Neural crest cell (in vitro differentiated cells): ENCODE measurements at regions not wholly inside any gene's neighbourhood (a gene's known extent, or its start where the extent isn't known, plus 50 kb on each side); places are given as distances from the start of the nearest gene placed in this dataset.
A peak's percentile ranks its signal among the peaks of the same experiment; 100 is the strongest.

Experiments
- DNase-seq: peaks from one replicate; pipeline ENCODE4 v3.0.0; 2021; ENCODE audit warnings: low read depth, mixed read lengths, low spot score
- H3K27ac Mint-ChIP-seq: one replicate; pipeline ENCODE4 v1.8.0; 2021; ENCODE audit warnings: mild to moderate bottlenecking, mixed read lengths; ENCODE audit not compliant: unreplicated experiment
- H3K27me3 Mint-ChIP-seq: 2 replicates; pipeline ENCODE4 v1.8.0; 2021; ENCODE audit warnings: low read depth, mild to moderate bottlenecking, mixed read lengths
- H3K36me3 Mint-ChIP-seq: 2 replicates; pipeline ENCODE4 v1.8.0; 2021; ENCODE audit warnings: low read depth, mild to moderate bottlenecking, mixed read lengths
- H3K4me1 Mint-ChIP-seq: 2 replicates; pipeline ENCODE4 v1.8.0; 2021; ENCODE audit warnings: mixed read lengths
- H3K4me3 Mint-ChIP-seq: one replicate; pipeline ENCODE4 v1.8.0; 2021; ENCODE audit warnings: mild to moderate bottlenecking, mixed read lengths
- H3K9me3 Mint-ChIP-seq: 2 replicates; pipeline ENCODE4 v1.8.0; 2021; ENCODE audit warnings: mixed read lengths
- TF ChIP-seq, protein P1 (sequence below): fragments of 200-600 bp; sonication (generic); conservative IDR thresholded peaks from 2 replicates; pipeline ENCODE4 v1.5.0; 2021; ENCODE audit warnings: antibody characterized with exemption, mild to moderate bottlenecking

DNA sequence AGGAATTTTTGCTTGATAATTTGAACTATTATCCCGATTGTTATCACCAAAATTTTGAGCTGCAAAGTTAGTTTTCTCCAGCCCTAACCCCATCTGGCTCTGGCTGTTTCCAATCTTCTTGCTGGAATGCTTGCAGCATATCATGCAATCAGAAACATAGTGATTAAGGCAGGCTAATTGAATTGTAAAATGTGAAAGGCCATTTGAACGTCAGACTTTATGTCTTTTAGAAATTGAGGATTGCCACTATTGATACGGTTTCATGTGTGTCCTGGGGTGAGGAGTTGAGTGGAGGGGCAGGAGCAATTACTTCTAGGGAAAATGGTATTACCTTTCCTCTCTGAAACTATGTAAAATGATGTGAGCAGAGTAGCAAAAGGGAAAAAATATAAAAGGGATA lies 1674.5 kb upstream of the LRRTM1 start:
- H3K36me3 Mint-ChIP-seq: no peaks in the 10 kb centered on the region
- H3K27me3 Mint-ChIP-seq: no peaks in the 10 kb centered on the region
- no peak for DNase-seq
- no peaks in the 10 kb centered on the region for H3K9me3 Mint-ChIP-seq
- no peaks in the 10 kb centered on the region for H3K4me1 Mint-ChIP-seq
- no peak overlapping the region for H3K4me3 Mint-ChIP-seq
- no peak overlapping the region for H3K27ac Mint-ChIP-seq
- TF ChIP-seq, protein P1, sequence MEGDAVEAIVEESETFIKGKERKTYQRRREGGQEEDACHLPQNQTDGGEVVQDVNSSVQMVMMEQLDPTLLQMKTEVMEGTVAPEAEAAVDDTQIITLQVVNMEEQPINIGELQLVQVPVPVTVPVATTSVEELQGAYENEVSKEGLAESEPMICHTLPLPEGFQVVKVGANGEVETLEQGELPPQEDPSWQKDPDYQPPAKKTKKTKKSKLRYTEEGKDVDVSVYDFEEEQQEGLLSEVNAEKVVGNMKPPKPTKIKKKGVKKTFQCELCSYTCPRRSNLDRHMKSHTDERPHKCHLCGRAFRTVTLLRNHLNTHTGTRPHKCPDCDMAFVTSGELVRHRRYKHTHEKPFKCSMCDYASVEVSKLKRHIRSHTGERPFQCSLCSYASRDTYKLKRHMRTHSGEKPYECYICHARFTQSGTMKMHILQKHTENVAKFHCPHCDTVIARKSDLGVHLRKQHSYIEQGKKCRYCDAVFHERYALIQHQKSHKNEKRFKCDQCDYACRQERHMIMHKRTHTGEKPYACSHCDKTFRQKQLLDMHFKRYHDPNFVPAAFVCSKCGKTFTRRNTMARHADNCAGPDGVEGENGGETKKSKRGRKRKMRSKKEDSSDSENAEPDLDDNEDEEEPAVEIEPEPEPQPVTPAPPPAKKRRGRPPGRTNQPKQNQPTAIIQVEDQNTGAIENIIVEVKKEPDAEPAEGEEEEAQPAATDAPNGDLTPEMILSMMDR: no peak

DNA sequence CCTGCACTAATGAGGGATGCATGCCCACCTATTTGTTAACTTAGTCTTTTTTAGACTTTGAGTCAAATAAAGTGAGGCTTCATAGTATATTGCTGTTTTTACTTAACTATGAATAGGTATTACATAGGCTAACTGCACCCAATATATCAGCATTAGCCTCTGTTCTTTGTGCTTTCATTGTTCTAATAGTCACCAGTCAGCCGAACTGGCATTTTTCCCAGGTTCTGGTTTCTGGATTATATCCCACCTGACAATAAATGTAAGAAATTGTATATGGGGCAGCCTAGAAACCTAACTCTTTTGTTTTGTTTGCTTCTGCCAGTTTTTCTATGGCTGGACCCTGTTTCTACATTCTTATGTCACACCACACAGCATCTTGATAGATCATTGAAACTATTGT lies 1672.4 kb upstream of the LRRTM1 start:
- no peak for DNase-seq
- no peak overlapping the region for H3K27ac Mint-ChIP-seq
- H3K4me3 Mint-ChIP-seq: no peak overlapping the region
- TF ChIP-seq, protein P1: no peak
- no peaks in the 10 kb centered on the region for H3K9me3 Mint-ChIP-seq
- H3K27me3 Mint-ChIP-seq: no peaks in the 10 kb centered on the region
- no peaks in the 10 kb centered on the region for H3K4me1 Mint-ChIP-seq
- no peaks in the 10 kb centered on the region for H3K36me3 Mint-ChIP-seq

DNA sequence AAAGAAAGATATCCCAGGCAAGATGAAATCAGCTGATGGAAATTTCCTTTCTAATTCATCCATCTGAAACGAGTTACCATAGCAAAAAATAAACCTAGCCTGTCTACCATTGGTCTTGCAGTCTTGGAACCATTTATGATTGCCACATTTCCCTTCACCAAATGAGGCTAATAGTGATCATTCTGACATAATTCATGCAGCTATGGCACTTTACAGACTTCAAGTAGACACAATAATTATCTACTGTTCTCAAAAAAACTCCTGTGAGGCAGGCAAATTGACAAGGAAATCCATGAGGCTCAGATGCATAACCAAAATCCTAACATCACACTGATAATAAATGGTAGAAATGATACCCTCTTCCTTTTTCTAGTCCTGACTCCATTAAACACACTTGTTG lies 1669.7 kb upstream of the LRRTM1 start:
- Mint-ChIP-seq H3K4me1 (no peaks in the 10 kb centered on the region), H3K27ac (no peak overlapping the region), H3K4me3 (no peak overlapping the region), H3K27me3 (no peaks in the 10 kb centered on the region), H3K36me3 (no peaks in the 10 kb centered on the region), H3K9me3 (no peaks in the 10 kb centered on the region)
- DNase-seq: no peak
- TF ChIP-seq, protein P1: no peak

DNA sequence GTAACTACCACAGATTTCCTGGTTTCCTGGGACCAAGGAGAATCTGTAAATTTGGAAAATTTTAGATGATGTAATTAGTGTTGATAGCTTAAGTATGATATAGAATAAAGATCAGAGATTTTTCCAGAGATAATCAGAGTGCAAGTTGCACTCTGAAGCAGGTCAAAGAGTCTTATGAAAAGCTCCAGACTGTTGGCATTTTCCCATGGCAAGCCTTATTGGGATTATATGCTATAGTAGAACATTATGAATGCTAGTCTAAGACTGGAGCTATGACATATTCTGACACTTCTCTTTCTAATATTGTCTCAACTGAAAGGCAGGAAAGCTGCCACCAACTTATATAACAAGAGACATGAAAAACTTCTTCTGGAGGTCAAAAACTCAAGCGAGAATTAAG lies 1638.3 kb upstream of the LRRTM1 start:
- no peak for DNase-seq
- TF ChIP-seq, protein P1: no peak
- H3K36me3 Mint-ChIP-seq: no peaks in the 10 kb centered on the region
- peaks cover 2% of the 10 kb centered on the region for H3K9me3 Mint-ChIP-seq
- H3K27ac Mint-ChIP-seq: no peak overlapping the region
- no peaks in the 10 kb centered on the region for H3K27me3 Mint-ChIP-seq
- no peaks in the 10 kb centered on the region for H3K4me1 Mint-ChIP-seq
- no peak overlapping the region for H3K4me3 Mint-ChIP-seq

DNA sequence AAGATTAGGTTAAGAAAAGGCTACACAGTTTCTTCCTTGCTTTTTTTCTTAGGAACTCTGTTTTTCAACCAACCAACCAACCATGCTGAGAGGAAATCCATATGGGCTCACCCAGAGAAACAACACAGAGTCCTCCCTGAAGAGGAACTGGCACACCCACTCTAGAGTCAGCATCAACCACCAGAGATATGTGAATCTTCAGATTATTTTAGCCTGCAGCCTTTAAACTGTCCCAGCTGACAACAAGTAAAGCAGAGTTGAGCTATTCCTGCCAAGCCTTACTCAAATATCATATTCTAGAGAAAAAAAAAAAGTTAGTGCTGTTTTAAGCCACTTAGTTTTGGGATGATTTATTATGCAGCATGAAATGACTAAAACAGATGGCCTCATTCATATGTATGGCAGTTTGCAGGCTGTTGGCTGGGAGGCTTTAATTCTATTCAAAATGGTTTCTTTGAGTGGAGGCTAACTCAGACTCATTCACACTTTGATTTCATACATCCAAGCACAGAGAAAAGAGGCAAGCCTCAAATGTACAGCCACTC lies 1637.7 kb upstream of the LRRTM1 start:
- Mint-ChIP-seq H3K36me3 (no peaks in the 10 kb centered on the region), H3K27me3 (no peaks in the 10 kb centered on the region)

More for the DNA sequence above, 1637.7 kb upstream of the LRRTM1 start:
- Mint-ChIP-seq H3K4me3 (no peak overlapping the region), H3K4me1 (no peaks in the 10 kb centered on the region), H3K27ac (peak overlapping the region; percentile 12), H3K9me3 (peaks cover 2% of the 10 kb centered on the region)
- TF ChIP-seq, protein P1: no peak
- no peak for DNase-seq
